Adrenal gland (tissue), 5 donors: ENCODE measurements at regions not wholly inside any gene's neighbourhood (a gene's known extent, or its start where the extent isn't known, plus 50 kb on each side); places are given as distances from the start of the nearest gene placed in this dataset.

ENCODE experiments used
- CTCF ChIP-seq, 6 experiments: fragments of 450-650 bp in 4 of 6; fragments of 200-600 bp in 2 of 6; sonication (generic) in 1 of 6; IDR thresholded peaks; 1 replicate in 5 of 6; 2 replicates in 1 of 6; pipeline versions ENCODE4 v1.5.1 to v1.8.0; 2016 to 2021; ENCODE audit warnings: antibody characterized with exemption in 6 of 6, mild to moderate bottlenecking in 2 of 6, moderate library complexity in 1 of 6
- POLR2A ChIP-seq, 2 donors: fragments of 450-650 bp; IDR thresholded peaks; one replicate each; pipeline ENCODE4 v1.6.1; 2017; ENCODE audit warnings: antibody characterized with exemption in 2 of 2, mild to moderate bottlenecking in 2 of 2, moderate library complexity in 1 of 2
- donor health status: DM: no; HTN: no; CAD: no.

- no peak for TF ChIP-seq CTCF (IDR thresholded peaks at IDR 0.05)
- TF ChIP-seq POLR2A (IDR thresholded peaks at IDR 0.05): no peak
Observed at GRCh38 chr2:15889442-15890123, 50.8 kb upstream of the MYCN start.
